Tibial nerve (tissue), 3 donors: ENCODE measurements at regions not wholly inside any gene's neighbourhood (a gene's known extent, or its start where the extent isn't known, plus 50 kb on each side); places are given as distances from the start of the nearest gene placed in this dataset.

Experiments
- CTCF ChIP-seq, 5 experiments: fragments of 200-600 bp in 3 of 5; fragments of 450-650 bp in 2 of 5; sonication (generic) in 3 of 5; IDR thresholded peaks; one replicate each; pipeline ENCODE4 v1.5.1; 2016 to 2019; ENCODE audit warnings: antibody characterized with exemption in 5 of 5, mild to moderate bottlenecking in 3 of 5, moderate library complexity in 2 of 5
- POLR2A ChIP-seq, 2 donors: fragments of 450-650 bp; IDR thresholded peaks; one replicate each; pipeline ENCODE4 v1.6.1; 2017; ENCODE audit warnings: antibody characterized with exemption in 2 of 2, mild to moderate bottlenecking in 2 of 2, moderate library complexity in 2 of 2

DNA sequence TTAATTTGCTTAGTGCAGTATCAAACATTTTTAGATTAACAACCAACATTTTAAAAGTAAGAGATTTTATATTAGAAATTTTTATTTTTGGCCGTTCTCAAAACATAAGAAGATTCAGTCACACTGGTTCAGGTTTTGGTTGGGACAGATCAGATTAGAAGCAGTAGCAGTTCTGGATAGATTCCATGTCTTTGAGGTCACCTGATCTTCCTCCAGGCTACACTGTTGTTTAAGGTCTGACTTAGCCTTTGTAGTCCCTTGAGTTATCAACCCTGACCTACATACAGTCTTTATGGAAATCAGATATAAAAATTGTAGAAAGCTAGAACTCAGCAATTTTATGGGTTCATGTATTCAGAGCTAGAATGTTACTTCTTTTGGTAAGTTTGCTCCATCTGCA lies 910.0 kb upstream of the WWC1 start:
- TF ChIP-seq CTCF (IDR thresholded peaks at IDR 0.05) (no peak), POLR2A (IDR thresholded peaks at IDR 0.05) (no peak)
